H1 (cell line): ENCODE measurements at regions not wholly inside any gene's neighbourhood (a gene's known extent, or its start where the extent isn't known, plus 50 kb on each side); places are given as distances from the start of the nearest gene placed in this dataset.

Experiments used
- CTCF ChIA-PET: fragments of 300-600 bp; sonication (Branson Sonifier 250); formaldehyde crosslinking; loops from one replicate; lab custom pipeline; 2021; ENCODE audit not compliant: partially characterized antibody; lab: Charles Lee
- POLR2A ChIA-PET: fragments of 300-600 bp; sonication (Branson Sonifier 250); formaldehyde crosslinking; loops from one replicate; lab custom pipeline; 2021; ENCODE audit warnings: inconsistent platforms; ENCODE audit not compliant: partially characterized antibody; lab: Charles Lee
- DNase-seq, 2 experiments: peaks; one replicate each; pipeline versions ENCODE4 v3.0.0 to v3.0.0-alpha.2; 2010 to 2022; ENCODE audit warnings: low spot score in 2 of 2, low read depth in 1 of 2, mixed read lengths in 1 of 2
- FAIRE-seq: peaks from 2 replicates; lab custom pipeline; 2011; peaks lifted over from hg19 to GRCh38; lab: Jason Lieb, UNC
- H2AFZ ChIP-seq: 2 replicates; pipeline ENCODE4 v1.8.1; 2012; ENCODE audit warnings: low read length, inconsistent platforms
- H2AK5ac ChIP-seq: 2 replicates; pipeline ENCODE4 v1.6.1; 2013; ENCODE audit warnings: low read depth, low read length
- H2BK120ac ChIP-seq: replicated peaks from 2 replicates; pipeline ENCODE3; 2013; ENCODE audit warnings: low read depth, low read length, inconsistent platforms
- H2BK12ac ChIP-seq: 2 replicates; pipeline ENCODE4 v1.6.1; 2013; ENCODE audit warnings: low read depth, low read length
- H2BK15ac ChIP-seq: 2 replicates; pipeline ENCODE4 v1.6.1; 2013; ENCODE audit warnings: low read length
- H2BK20ac ChIP-seq: 2 replicates; pipeline ENCODE4 v1.6.1; 2013; ENCODE audit warnings: low read length
- H2BK5ac ChIP-seq: 2 replicates; pipeline ENCODE4 v1.6.1; 2013; ENCODE audit warnings: low read depth, low read length
- H3K14ac ChIP-seq: 2 replicates; pipeline ENCODE4 v1.6.1; 2013; ENCODE audit warnings: inconsistent platforms; ENCODE audit not compliant: insufficient read length
- H3K18ac ChIP-seq: 2 replicates; pipeline ENCODE4 v1.6.1; 2013; ENCODE audit warnings: low read length; ENCODE audit errors: extremely low read depth
- H3K23ac ChIP-seq: 2 replicates; pipeline ENCODE4 v1.6.1; 2013; ENCODE audit warnings: inconsistent platforms; ENCODE audit not compliant: insufficient read length
- H3K23me2 ChIP-seq: 2 replicates; pipeline ENCODE4 v1.6.1; 2013; ENCODE audit warnings: low read depth, low read length
- H3K27ac ChIP-seq: 2 replicates; pipeline ENCODE4 v1.6.1; 2011; ENCODE audit warnings: low read depth, low read length, inconsistent platforms
- H3K27me3 ChIP-seq, 4 experiments: replicated peaks in 1 of 4; 1 replicate in 1 of 4; 2 replicates in 3 of 4; pipeline versions ENCODE4 v1.6.1 to v1.8.1; 2011 to 2013; ENCODE audit warnings: low read length in 3 of 4, mild to moderate bottlenecking in 3 of 4, inconsistent platforms in 2 of 4, mixed read lengths in 2 of 4, moderate library complexity in 1 of 4; ENCODE audit not compliant: control insufficient read depth in 3 of 4, insufficient read depth in 3 of 4; ENCODE audit errors: extremely low read depth in 1 of 4
- H3K36me3 ChIP-seq, 4 experiments: 2 replicates each; pipeline versions ENCODE4 v1.6.1 to v1.8.1; 2011 to 2013; ENCODE audit warnings: mild to moderate bottlenecking in 4 of 4, low read length in 3 of 4, moderate library complexity in 2 of 4, control low read depth in 1 of 4, inconsistent platforms in 1 of 4; ENCODE audit not compliant: insufficient read depth in 4 of 4, control insufficient read depth in 2 of 4
- H3K4ac ChIP-seq: replicated peaks from 2 replicates; pipeline ENCODE3; 2013; ENCODE audit warnings: low read length, low read depth, mixed read lengths, inconsistent platforms; ENCODE audit not compliant: insufficient read length
- H3K4me1 ChIP-seq, 4 experiments: replicated peaks in 1 of 4; 1 replicate in 1 of 4; 2 replicates in 3 of 4; pipeline versions ENCODE4 v1.6.1 to v1.8.1; 2011 to 2013; ENCODE audit warnings: low read length in 3 of 4, inconsistent platforms in 2 of 4, mixed read lengths in 1 of 4; ENCODE audit not compliant: insufficient read depth in 4 of 4, control insufficient read depth in 3 of 4
- H3K4me2 ChIP-seq, 2 experiments: 2 replicates each; pipeline versions ENCODE4 v1.6.1 to v1.8.1; 2011 to 2013; ENCODE audit warnings: low read depth in 2 of 2, low read length in 2 of 2, control low read depth in 1 of 2, inconsistent platforms in 1 of 2, mild to moderate bottlenecking in 1 of 2; ENCODE audit not compliant: insufficient read depth in 1 of 2
- H3K4me3 ChIP-seq, 4 experiments: fragments of 200-600, 300-600 bp in 1 of 4; sonication (generic), shearing (Covaris generic), sonication (Bioruptor Twin) in 1 of 4; 2 replicates each; pipeline versions ENCODE4 v1.5.1 to v1.8.1; 2011 to 2016; ENCODE audit warnings: low read length in 4 of 4, low read depth in 3 of 4, control low read depth in 2 of 4, inconsistent platforms in 2 of 4, mild to moderate bottlenecking in 2 of 4, mixed read lengths in 1 of 4, moderate library complexity in 1 of 4; ENCODE audit not compliant: insufficient read depth in 2 of 4; ENCODE audit errors: extremely low read depth in 1 of 4
- H3K56ac ChIP-seq: replicated peaks from 2 replicates; pipeline ENCODE3; 2013; ENCODE audit warnings: low read depth, mild to moderate bottlenecking, mixed read lengths, low read length, inconsistent platforms; ENCODE audit not compliant: insufficient read length
- H3K79me1 ChIP-seq: 2 replicates; pipeline ENCODE4 v1.6.1; 2013; ENCODE audit warnings: low read depth, low read length, control low read depth
- H3K79me2 ChIP-seq, 2 experiments: 2 replicates each; pipeline versions ENCODE4 v1.6.1 to v1.8.1; 2012 to 2013; ENCODE audit warnings: low read length in 2 of 2, mild to moderate bottlenecking in 2 of 2, inconsistent platforms in 1 of 2; ENCODE audit not compliant: insufficient read depth in 2 of 2, control insufficient read depth in 1 of 2
- H3K9ac ChIP-seq, 4 experiments: replicated peaks in 1 of 4; 1 replicate in 1 of 4; 2 replicates in 3 of 4; pipeline versions ENCODE4 v1.6.1 to v1.8.1; 2011 to 2013; ENCODE audit warnings: low read depth in 3 of 4, low read length in 3 of 4, control low read depth in 2 of 4, mild to moderate bottlenecking in 2 of 4, moderate library complexity in 2 of 4, inconsistent platforms in 1 of 4; ENCODE audit errors: extremely low read depth in 1 of 4
- H3K9me3 ChIP-seq, 2 experiments: 2 replicates each; pipeline versions ENCODE4 v1.6.1 to v1.8.1; 2012 to 2013; ENCODE audit warnings: mild to moderate bottlenecking in 2 of 2, moderate library complexity in 2 of 2, control low read depth in 1 of 2, inconsistent platforms in 1 of 2, low read depth in 1 of 2, low read length in 1 of 2, mixed read lengths in 1 of 2; ENCODE audit not compliant: insufficient read depth in 2 of 2
- H4K20me1 ChIP-seq, 2 experiments: replicated peaks in 1 of 2; 2 replicates each; pipeline versions ENCODE3 to v1.8.1; 2011 to 2013; ENCODE audit warnings: inconsistent platforms in 2 of 2, low read length in 2 of 2, mild to moderate bottlenecking in 1 of 2; ENCODE audit not compliant: insufficient read depth in 2 of 2, control insufficient read depth in 1 of 2
- H4K5ac ChIP-seq: 2 replicates; pipeline ENCODE4 v1.6.1; 2013; ENCODE audit warnings: low read length, low read depth, mixed read lengths, inconsistent platforms; ENCODE audit not compliant: insufficient read length
- H4K8ac ChIP-seq: 2 replicates; pipeline ENCODE4 v1.8.0; 2013; ENCODE audit warnings: mild to moderate bottlenecking, moderate library complexity, low read length, inconsistent platforms; ENCODE audit not compliant: insufficient read depth; ENCODE audit errors: extremely low read depth
- H4K91ac ChIP-seq: replicated peaks from 2 replicates; pipeline ENCODE3; 2013; ENCODE audit warnings: low read length, mixed read lengths, inconsistent platforms; ENCODE audit not compliant: insufficient read length
- CBX5 ChIP-seq: fragments of 300-800, 300-1000 bp; sonication (generic); IDR thresholded peaks from 2 replicates; pipeline ENCODE4 v1.7.1; 2016; ENCODE audit warnings: antibody characterized with exemption, low read length, low read depth
- CHD1 ChIP-seq: IDR thresholded peaks from 2 replicates; pipeline ENCODE4 v1.6.1; 2012; ENCODE audit warnings: low read depth, low read length, improper control_type of control experiment
- EGR1 ChIP-seq: IDR thresholded peaks from 2 replicates; pipeline ENCODE4 v1.6.1; 2011; ENCODE audit warnings: low read depth, low read length, borderline replicate concordance
- FOSL1 ChIP-seq: IDR thresholded peaks from 2 replicates; pipeline ENCODE4 v1.6.1; 2011; ENCODE audit warnings: mild to moderate bottlenecking, low read depth, low read length, moderate library complexity; ENCODE audit not compliant: insufficient read depth
- GABPA ChIP-seq: IDR thresholded peaks from 2 replicates; pipeline ENCODE4 v1.6.1; 2011; ENCODE audit warnings: mild to moderate bottlenecking, low read length, moderate library complexity, borderline replicate concordance; ENCODE audit not compliant: insufficient read depth
- GTF2F1 ChIP-seq: IDR thresholded peaks from 2 replicates; pipeline ENCODE4 v1.6.1; 2012; ENCODE audit warnings: low read depth, low read length, improper control_type of control experiment, borderline replicate concordance
- JUND ChIP-seq: IDR thresholded peaks from 2 replicates; pipeline ENCODE4 v1.6.1; 2011; ENCODE audit warnings: mild to moderate bottlenecking, improper control_type of control experiment, low read length
- SAP30 ChIP-seq: fragments of 300-600 bp; sonication (generic); IDR thresholded peaks from 2 replicates; pipeline ENCODE4 v1.7.1; 2012; ENCODE audit warnings: low read length, moderate library complexity, mild to moderate bottlenecking, inconsistent platforms; ENCODE audit not compliant: insufficient read depth, insufficient replicate concordance
- SP1 ChIP-seq: IDR thresholded peaks from 2 replicates; pipeline ENCODE4 v1.6.1; 2011; ENCODE audit warnings: low read depth, low read length
- TAF1 ChIP-seq: IDR thresholded peaks from 2 replicates; pipeline ENCODE4 v1.6.1; 2011; ENCODE audit warnings: mild to moderate bottlenecking, low read depth, low read length
- WGBS, 2 experiments: shearing (Covaris generic) in 1 of 2; methylation state at CpG; one replicate each; pipeline versions ENCODE4 v1.1.6 to v1.1.7; 2013 to 2015; ENCODE audit warnings: low lambda C conversion rate in 2 of 2, mixed read lengths in 2 of 2, inconsistent platforms in 1 of 2, low coverage in 1 of 2, missing lambda C conversion rate in 1 of 2; ENCODE audit not compliant: insufficient replicate concordance in 2 of 2, insufficient coverage in 1 of 2, insufficient read length in 1 of 2; ENCODE audit errors: extremely low coverage in 1 of 2, missing lambda C conversion rate in 1 of 2; 5-methylcytosine and 5-hydroxymethylcytosine counted together
- TF ChIP-seq, protein P1 (sequence below): IDR thresholded peaks from 2 replicates; pipeline ENCODE4 v1.6.1; 2011; ENCODE audit warnings: low read length, improper control_type of control experiment
- TF ChIP-seq, protein P2 (sequence below): IDR thresholded peaks from 2 replicates; pipeline ENCODE4 v1.6.1; 2011; ENCODE audit warnings: low read depth, mild to moderate bottlenecking, low read length; ENCODE audit not compliant: insufficient read depth

DNA sequence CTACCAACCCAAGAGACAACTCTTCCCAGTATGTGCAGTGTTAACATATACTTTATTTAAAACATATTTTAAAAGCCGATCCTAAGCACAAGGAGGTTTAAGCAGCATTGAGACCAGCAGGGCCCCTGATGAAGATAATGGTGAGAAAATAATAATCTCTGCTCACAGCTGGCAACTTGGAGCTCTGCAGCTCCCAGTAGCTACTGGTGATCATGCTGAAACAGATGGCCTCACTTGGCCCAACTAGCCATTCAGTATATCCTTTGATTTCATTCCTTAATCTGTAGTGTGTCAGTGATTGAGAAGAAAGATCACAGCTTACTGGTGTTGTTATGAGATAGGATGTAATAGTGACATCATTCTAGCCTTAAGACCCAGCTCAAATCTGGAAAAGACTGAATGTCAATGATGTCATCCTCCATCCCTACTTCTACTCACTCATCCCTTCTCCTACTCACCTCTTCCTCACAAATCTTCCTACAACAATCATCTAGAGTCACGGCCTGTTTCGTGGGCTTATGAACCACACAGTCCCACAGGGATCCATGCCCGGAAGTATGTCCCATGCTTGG is 817.9 kb downstream of the PLA2G4A start:
- no peak overlapping the region for H2BK12ac ChIP-seq
- H3K23me2 ChIP-seq: no peaks in the 10 kb centered on the region
- H3K14ac ChIP-seq: no peak overlapping the region
- H4K20me1 ChIP-seq: no peaks in the 10 kb centered on the region
- no peak overlapping the region for H2BK120ac ChIP-seq
- no peak overlapping the region for H2BK15ac ChIP-seq
- H2BK20ac ChIP-seq: 0 out of 2 replicates have a peak overlapping the region, but pooled peaks have one; percentile 75
- peaks cover 0 to 43% of the 10 kb centered on the region in 2 experiments; a peak in 2 of 4 replicates for H3K79me2 ChIP-seq
- no peaks in the 10 kb centered on the region for H3K27me3 ChIP-seq
- H3K4me2 ChIP-seq: no peak overlapping the region
- H3K27ac ChIP-seq: no peak overlapping the region
- H3K18ac ChIP-seq: no peak overlapping the region
- H4K5ac ChIP-seq: no peak overlapping the region
- no peak overlapping the region for H2BK5ac ChIP-seq
- no peaks in the 10 kb centered on the region for H3K36me3 ChIP-seq
- DNase-seq (no peak), FAIRE-seq (no peak)
- no peaks in the 10 kb centered on the region for H3K9me3 ChIP-seq
- CTCF ChIA-PET: interaction anchor here (1.5 kb wide), 1 partner anchor 22 kb away, joined by 3 read pairs; no protein-coding TSS in a partner anchor
- WGBS, 2 experiments: 93% methylated on average over 4 of the region's 4 CpGs; no CpG with 5 or more reads in 1 of the 2 experiments
- no peaks in the 10 kb centered on the region for H3K79me1 ChIP-seq
- no peak overlapping the region for H2AK5ac ChIP-seq
- H3K4me1 ChIP-seq: no peaks in the 10 kb centered on the region
- POLR2A ChIA-PET: no interaction called here
- H3K4ac ChIP-seq: no peak overlapping the region
- no peak overlapping the region for H3K4me3 ChIP-seq
- no peak overlapping the region for H3K56ac ChIP-seq
- H2AFZ ChIP-seq: no peak overlapping the region
- H4K8ac ChIP-seq: no peak overlapping the region
- H3K9ac ChIP-seq: no peak overlapping the region
- no peak overlapping the region for H4K91ac ChIP-seq
- H3K23ac ChIP-seq: no peak overlapping the region
- TF ChIP-seq SP1 (no peak), EGR1 (no peak), GTF2F1 (no peak), SAP30 (no peak), CHD1 (no peak), GABPA (no peak), CBX5 (no peak), FOSL1 (no peak), JUND (no peak), TAF1 (no peak)
- TF ChIP-seq, protein P1, sequence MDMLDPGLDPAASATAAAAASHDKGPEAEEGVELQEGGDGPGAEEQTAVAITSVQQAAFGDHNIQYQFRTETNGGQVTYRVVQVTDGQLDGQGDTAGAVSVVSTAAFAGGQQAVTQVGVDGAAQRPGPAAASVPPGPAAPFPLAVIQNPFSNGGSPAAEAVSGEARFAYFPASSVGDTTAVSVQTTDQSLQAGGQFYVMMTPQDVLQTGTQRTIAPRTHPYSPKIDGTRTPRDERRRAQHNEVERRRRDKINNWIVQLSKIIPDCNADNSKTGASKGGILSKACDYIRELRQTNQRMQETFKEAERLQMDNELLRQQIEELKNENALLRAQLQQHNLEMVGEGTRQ: no peak
- TF ChIP-seq, protein P2, sequence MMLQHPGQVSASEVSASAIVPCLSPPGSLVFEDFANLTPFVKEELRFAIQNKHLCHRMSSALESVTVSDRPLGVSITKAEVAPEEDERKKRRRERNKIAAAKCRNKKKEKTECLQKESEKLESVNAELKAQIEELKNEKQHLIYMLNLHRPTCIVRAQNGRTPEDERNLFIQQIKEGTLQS: no peak
